ENCODE measurements at regions not wholly inside any gene's neighbourhood (a gene's known extent, or its start where the extent isn't known, plus 50 kb on each side); places are given as distances from the start of the nearest gene placed in this dataset.

- Histone ChIP-seq H3K27me3 (ENCODE audit: control insufficient read depth in 1 of 2, insufficient read depth in 2 of 2, low read length in 2 of 2) (no peaks in the 10 kb centered on the region), H3K27ac (ENCODE audit: low read depth in 1 of 2, low read length in 2 of 2) (no peak overlapping the region), H3K9me3 (ENCODE audit: control insufficient read depth in 1 of 2, insufficient read depth in 1 of 2, low read length in 2 of 2) (peaks cover 0 to 6% of the 10 kb centered on the region in 2 experiments), H3K4me1 (ENCODE audit: insufficient read depth, low read length) (peaks cover 61% of the 10 kb centered on the region), H3K36me3 (ENCODE audit: insufficient read depth, low read length) (no peaks in the 10 kb centered on the region), H3K4me3 (ENCODE audit: low read length) (no peak overlapping the region)
- intact Hi-C loops (cut with DNase I, micrococcal nuclease): no loop called here
- POLR2A ChIA-PET: no interaction called here
- peaks cover 40% of the 10 kb centered on the region for H3K4me1 Mint-ChIP-seq (ENCODE audit: low read depth)
- no peak overlapping the region for H3K27ac Mint-ChIP-seq
- H3K9me3 Mint-ChIP-seq: no peaks in the 10 kb centered on the region
- H3K27me3 Mint-ChIP-seq: no peaks in the 10 kb centered on the region
- CTCF ChIA-PET: no interaction called here
- TF ChIP-seq CTCF (IDR thresholded peaks at IDR 0.05): no peak
- H3K4me3 Mint-ChIP-seq: no peak overlapping the region
- DNase-seq (no peak), ATAC-seq (ENCODE audit: poor library complexity) (no peak)
- no peaks in the 10 kb centered on the region for H3K36me3 Mint-ChIP-seq (ENCODE audit: low read depth)
Measured at GRCh38 chr6:110558575-110558974, 82.2 kb upstream of the SLC22A16 start.

GRCh38 chr6:110557199-110557598 lies 80.8 kb upstream of the SLC22A16 start:
- Mint-ChIP-seq H3K4me1 (ENCODE audit: low read depth) (peaks cover 39% of the 10 kb centered on the region), H3K9me3 (no peaks in the 10 kb centered on the region), H3K36me3 (ENCODE audit: low read depth) (no peaks in the 10 kb centered on the region), H3K27me3 (no peaks in the 10 kb centered on the region), H3K27ac (no peak overlapping the region), H3K4me3 (no peak overlapping the region)
- DNase-seq: no peak
- Histone ChIP-seq H3K27ac (ENCODE audit: low read depth in 1 of 2, low read length in 2 of 2) (no peak overlapping the region), H3K27me3 (ENCODE audit: control insufficient read depth in 1 of 2, insufficient read depth in 2 of 2, low read length in 2 of 2) (no peaks in the 10 kb centered on the region), H3K4me1 (ENCODE audit: insufficient read depth, low read length) (peaks cover 60% of the 10 kb centered on the region), H3K4me3 (ENCODE audit: low read length) (no peak overlapping the region), H3K9me3 (ENCODE audit: control insufficient read depth in 1 of 2, insufficient read depth in 1 of 2, low read length in 2 of 2) (peaks cover 0 to 13% of the 10 kb centered on the region in 2 experiments), H3K36me3 (ENCODE audit: insufficient read depth, low read length) (no peaks in the 10 kb centered on the region)
- CTCF ChIA-PET: no interaction called here
- ATAC-seq (ENCODE audit: poor library complexity): no peak
- intact Hi-C loops (cut with DNase I, micrococcal nuclease): no loop called here
- POLR2A ChIA-PET: no interaction called here
- TF ChIP-seq CTCF (IDR thresholded peaks at IDR 0.05): no peak

DNA sequence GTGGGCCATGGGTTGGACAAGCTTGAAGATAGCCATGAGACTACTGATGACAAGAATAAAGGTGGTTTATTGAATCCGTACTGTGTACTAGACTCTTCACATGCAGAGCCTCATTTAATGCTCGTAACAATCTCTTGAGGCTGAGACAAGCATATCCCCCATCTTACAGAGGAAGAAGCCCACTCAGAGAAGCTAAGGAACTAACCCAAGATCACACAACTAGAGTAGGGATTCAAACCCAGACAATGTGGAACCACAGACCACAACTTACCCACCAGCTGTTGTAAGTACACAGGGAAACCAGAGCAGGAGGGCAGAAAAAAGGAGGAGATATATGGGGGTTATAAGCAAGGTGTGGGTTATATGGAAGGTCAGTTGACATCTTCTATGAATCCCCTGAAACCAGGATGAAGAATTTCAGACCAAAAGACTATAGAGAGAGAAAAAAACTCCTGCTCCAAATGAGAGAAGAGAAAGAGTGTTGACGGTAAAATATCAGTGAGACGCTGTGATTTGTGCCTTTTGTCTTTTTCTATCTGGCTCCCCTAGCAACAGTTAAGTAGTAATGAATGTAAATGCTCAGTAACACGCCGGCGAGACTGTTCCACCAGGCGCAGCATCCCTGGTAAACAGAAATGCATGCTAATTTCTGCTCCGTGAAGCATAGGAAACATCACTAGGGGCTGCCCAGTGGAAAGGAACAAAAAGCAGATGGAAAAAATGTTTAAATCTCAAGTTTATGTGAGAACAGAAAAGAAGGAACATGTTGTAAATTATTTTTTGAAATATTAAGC lies 80.1 kb upstream of the SLC22A16 start:
- Histone ChIP-seq H3K27ac (ENCODE audit: low read depth in 1 of 2, low read length in 2 of 2) (no peak overlapping the region), H3K4me1 (ENCODE audit: insufficient read depth, low read length) (peaks cover 53% of the 10 kb centered on the region), H3K36me3 (ENCODE audit: insufficient read depth, low read length) (no peaks in the 10 kb centered on the region), H3K9me3 (ENCODE audit: control insufficient read depth in 1 of 2, insufficient read depth in 1 of 2, low read length in 2 of 2) (peaks cover 0 to 10% of the 10 kb centered on the region in 2 experiments), H3K27me3 (ENCODE audit: control insufficient read depth in 1 of 2, insufficient read depth in 2 of 2, low read length in 2 of 2) (no peaks in the 10 kb centered on the region), H3K4me3 (ENCODE audit: low read length) (no peak overlapping the region)
- no peak overlapping the region for H3K27ac Mint-ChIP-seq
- peaks cover 2% of the 10 kb centered on the region for H3K27me3 Mint-ChIP-seq
- H3K9me3 Mint-ChIP-seq: no peaks in the 10 kb centered on the region
- ChIA-PET CTCF (no interaction called here), POLR2A (no interaction called here)
- ATAC-seq (ENCODE audit: poor library complexity): no peak
- intact Hi-C loops (cut with DNase I, micrococcal nuclease): no loop called here
- no peaks in the 10 kb centered on the region for H3K36me3 Mint-ChIP-seq (ENCODE audit: low read depth)
- no peak overlapping the region for H3K4me3 Mint-ChIP-seq
- no peak for TF ChIP-seq CTCF (IDR thresholded peaks at IDR 0.05)
- no peak for DNase-seq
- H3K4me1 Mint-ChIP-seq (ENCODE audit: low read depth): peaks cover 33% of the 10 kb centered on the region

All from CD4-positive, alpha-beta T cell (primary cell).